HG03342 (cell line): ENCODE measurements at regions not wholly inside any gene's neighbourhood (a gene's known extent, or its start where the extent isn't known, plus 50 kb on each side); places are given as distances from the start of the nearest gene placed in this dataset.
"Not testable (repeated sequence)": the region's sequence is repeated elsewhere in the genome, so short reads cannot be mapped to it uniquely, and the experiment has no call there.

Experiments used
- ATAC-seq: cut with Tn5 transposase; IDR thresholded peaks from one replicate; pipeline ENCODE4 v1.9.1; 2021; ENCODE audit warnings: mild to moderate bottlenecking, moderate library complexity; ENCODE audit not compliant: unreplicated experiment

GRCh38 chr5:169531631-169532030 is 51.9 kb upstream of the SPDL1 start:
- no peak for ATAC-seq

DNA sequence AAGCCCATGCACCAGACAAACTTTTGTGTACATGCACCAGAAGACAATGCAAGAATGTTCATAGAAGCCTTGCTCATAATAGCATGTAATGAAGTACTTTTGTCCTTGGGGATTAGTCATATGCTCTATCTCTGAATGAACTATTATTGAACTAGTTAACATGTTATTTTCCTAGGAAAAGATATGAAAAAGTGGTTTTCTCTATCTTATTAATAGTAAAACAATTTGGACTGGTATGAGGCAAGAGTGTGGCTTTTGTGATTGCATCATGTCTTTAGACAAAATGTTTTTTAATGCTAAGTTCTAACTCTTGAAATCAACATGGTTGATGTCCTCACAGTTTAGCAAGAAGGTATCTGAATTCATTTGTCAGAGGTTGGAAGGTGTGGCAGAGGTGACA is 55.7 kb upstream of the SPDL1 start:
- ATAC-seq: no peak

DNA sequence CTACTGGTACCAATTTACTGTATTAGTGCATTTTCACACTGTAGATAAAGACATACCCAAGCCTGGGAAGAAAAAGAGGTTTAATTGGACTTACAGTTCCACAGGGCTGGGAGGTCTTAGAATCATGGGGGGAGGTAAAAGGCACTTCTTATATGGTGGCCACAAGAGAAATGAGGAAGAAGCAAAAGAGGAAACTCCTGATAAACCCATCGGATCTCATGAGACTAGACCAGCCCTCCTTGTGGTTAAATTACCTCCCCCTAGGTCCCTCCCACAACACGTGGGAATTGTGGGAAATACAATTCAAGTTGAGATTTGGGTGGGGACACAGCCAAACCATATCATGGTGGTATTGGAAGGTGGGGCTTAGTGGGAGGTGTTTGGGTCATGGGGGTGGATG is 56.5 kb upstream of the SPDL1 start:
- no peak for ATAC-seq

DNA sequence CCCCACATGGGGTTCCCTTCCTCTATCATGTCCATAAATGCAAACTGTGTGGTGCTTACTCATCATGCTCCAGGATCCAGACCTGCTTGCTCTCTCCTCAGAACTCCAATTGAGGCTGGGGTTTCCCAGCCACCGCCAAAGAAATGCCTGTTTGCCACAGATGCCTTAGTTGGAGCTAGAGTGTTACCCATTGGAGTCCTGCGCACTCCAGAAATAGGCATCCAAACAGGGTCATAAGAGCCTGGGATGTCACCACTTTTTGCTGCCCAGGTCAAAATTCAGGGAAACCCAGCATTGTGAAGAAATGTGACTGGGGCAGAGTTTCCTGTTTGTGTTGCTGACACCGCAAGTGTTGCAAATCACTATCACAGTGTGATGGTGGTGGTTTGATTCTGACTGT is 60.7 kb upstream of the SPDL1 start:
- no peak for ATAC-seq

- ATAC-seq: no peak
These were observed 62.1 kb upstream of the SPDL1 start for GRCh38 chr5:169521366-169521983.

DNA sequence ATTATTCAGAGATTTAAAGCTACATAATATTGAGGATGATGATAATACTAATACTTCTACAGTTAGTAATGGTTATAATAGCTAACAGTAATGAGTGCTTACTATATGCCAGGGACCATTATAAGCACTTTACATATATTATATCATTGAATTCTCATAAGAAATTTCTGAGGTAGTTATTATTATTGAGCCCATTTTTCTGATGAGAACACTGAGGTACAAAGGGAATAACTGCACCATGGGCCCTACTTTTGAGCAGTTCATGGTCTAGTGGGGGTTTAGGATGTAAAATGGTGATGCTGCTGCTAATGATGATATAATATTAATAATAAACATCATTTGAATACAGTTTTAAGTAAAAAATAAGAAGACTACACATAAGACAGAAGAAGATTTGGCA is 64.2 kb upstream of the SPDL1 start:
- no peak for ATAC-seq

- not testable (repeated sequence) for ATAC-seq
These were observed 64.8 kb upstream of the SPDL1 start for GRCh38 chr5:169518779-169519178.

DNA sequence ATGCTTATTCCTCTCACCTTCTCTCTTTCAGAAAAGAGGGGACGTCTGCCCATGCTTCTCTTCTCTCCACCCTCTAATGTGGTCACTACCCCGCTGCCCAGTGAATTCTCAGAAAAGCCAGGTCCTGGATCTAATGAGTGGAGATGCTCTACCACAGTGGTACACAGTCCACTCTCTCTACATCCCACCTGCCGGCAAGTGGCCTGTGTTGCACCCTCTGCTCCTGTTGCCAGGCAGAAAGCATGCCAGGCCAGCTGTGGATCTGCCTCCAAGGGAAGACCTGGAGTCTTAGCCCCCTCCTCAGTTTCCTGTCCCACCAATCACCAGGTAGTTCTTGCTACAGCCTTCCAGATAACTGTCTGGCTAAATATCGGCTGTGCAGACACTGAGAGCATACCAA is 71.2 kb upstream of the SPDL1 start:
- no peak for ATAC-seq

- ATAC-seq: no peak
These were observed 71.9 kb upstream of the SPDL1 start for GRCh38 chr5:169511708-169512107.

- no peak for ATAC-seq
These were observed 76.5 kb upstream of the SPDL1 start for GRCh38 chr5:169507051-169507450.

DNA sequence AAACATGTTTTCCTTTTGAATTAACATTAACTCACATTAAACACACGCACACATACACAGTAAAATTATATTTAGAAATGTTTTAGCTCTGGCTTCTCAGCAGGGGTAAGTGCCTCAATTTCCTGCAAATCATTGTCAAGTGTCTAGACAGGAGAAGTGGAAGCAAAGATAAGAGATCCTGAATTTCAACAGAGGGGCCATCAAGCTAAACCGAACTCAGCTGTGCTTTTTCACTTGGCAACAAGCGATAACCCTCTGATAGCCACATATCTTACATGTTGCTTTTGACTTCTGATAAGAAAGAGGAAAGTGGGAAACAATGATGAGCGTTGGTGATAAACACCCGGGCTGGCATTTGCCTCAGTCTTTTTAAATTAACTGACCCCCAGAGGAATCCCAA is 79.7 kb upstream of the SPDL1 start:
- no peak for ATAC-seq

DNA sequence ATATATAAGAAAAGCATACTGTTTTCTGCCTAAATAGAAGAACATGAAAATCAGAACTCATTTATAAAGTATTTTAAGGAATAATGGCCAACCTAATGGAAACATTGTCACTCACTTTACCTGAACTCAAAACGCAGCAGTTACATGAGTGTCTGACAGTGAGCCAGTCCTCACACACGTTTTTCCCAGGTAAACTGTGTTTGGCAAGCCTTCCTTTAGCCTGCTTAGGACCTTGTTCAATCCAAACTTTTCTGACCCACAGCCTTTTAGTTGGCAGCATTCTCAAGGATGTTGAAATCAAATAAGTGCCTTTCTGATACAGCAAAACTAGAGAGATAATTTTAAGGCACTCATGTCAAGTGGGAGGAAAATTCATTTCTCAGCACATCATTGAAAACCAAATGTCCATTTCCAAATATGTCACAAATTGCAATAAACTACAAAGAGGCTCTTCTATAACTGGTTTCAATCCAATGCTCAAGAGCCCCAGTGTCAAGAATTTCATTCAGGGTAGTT is 83.5 kb upstream of the SPDL1 start:
- ATAC-seq: no peak

DNA sequence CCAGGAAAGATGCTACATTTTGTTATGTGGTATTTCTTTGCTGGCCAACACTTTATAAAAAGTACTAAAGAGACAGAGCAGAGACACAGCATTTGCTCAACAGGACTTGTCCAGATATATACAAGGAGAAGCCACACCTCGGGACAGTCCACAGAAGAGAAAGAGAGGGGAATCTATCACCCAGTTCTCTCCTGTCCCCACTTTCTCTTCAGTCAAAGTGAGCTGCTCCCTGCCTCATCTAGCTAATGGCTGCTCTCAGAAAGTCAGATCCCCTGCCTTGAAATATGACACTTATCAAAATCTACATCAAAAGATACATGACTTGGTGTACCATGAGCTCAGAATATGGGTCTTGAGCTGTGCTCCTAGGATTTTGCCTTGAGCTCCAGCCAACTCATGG is 86.7 kb upstream of the SPDL1 start:
- ATAC-seq: no peak

GRCh38 chr5:169494941-169495548 is 88.5 kb upstream of the SPDL1 start:
- no peak for ATAC-seq

GRCh38 chr5:169494383-169494935 is 89.1 kb upstream of the SPDL1 start:
- no peak for ATAC-seq

DNA sequence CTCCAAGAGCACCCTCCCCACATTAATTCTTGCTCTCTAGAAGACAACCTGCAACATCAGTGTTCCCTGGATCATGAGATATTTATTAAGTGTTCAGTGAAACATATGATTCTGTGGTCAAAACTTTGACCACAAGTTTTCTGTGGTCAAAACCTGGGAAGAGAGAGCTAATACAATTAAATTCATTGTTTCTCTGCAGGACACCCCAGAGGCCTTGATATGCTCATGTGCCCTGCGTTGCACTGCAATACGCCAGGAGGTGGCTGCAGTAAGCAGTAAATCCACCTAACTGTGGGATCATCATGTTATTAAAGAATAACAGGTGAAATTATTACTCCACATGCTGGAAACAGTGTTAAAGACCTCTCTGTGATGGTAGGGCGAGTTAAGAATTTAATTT is 109.3 kb upstream of the SPDL1 start:
- no peak for ATAC-seq

DNA sequence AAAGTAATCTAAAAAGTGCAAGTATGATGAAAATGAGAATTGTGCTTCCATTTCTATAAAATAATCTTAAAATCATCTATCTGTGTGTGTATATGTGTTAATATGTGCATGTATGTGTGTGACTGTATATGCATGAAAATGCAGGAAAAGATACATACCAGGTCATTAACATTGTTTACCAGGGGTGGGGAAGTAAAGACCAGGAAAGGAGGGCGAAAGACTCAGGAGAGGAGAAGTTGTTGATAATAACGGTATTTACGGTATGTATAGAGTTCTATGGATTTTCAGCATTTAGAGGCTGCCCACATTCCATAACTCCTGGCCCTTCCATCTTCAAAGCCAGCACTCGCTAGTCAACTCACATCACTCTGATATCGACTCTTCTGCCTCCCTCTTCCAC is 111.0 kb upstream of the SPDL1 start:
- no peak for ATAC-seq

DNA sequence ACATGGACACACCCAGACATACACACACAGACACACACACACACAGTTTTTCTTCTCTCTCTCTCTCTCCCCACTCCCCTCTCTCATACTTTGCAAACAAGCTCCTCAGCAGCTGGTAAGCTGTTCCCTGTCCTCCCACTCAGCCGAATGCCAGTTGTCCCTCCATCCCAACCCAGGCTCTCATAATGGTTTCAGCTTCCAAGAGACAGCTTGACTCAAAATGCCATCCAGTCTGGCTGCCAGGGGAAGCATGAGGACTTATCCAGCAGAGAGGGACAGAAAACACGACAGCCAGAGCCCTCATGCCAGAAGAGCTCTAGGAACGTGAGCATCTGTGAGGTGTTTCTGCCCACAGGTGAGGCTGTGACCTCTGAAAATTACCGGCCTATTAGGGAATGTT is 112.6 kb upstream of the SPDL1 start:
- no peak for ATAC-seq

- ATAC-seq: no peak
These were observed 116.4 kb upstream of the SPDL1 start for GRCh38 chr5:169467041-169467771.

DNA sequence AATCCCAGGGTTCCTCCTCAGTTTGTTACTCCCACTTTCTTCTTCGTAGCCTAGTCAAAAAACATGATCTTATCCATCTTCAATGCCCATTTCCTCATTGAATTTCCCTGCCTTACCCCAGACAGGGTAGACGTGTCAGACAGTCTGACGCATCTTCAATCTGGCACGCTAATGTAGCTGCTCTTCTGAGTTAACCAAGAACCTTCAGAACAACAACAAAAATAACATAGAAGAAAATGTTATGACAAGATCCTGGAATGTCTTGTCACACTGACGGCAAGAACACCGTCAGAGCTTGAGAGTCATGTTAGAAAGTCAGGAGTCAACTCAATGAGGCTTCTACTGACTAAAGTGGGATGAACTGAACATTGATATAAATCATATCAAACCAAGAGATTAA is 122.7 kb upstream of the SPDL1 start:
- no peak for ATAC-seq

GRCh38 chr5:169460123-169460522 is 123.5 kb upstream of the SPDL1 start:
- ATAC-seq: no peak

- no peak for ATAC-seq
These were observed 125.4 kb upstream of the SPDL1 start for GRCh38 chr5:169458221-169458620.
